Spleen (tissue), 11 donors: ENCODE measurements at regions not wholly inside any gene's neighbourhood (a gene's known extent, or its start where the extent isn't known, plus 50 kb on each side); places are given as distances from the start of the nearest gene placed in this dataset.
"Not testable (repeated sequence)": the region's sequence is repeated elsewhere in the genome, so short reads cannot be mapped to it uniquely, and the experiment has no call there.

Source experiments
- DNase-seq: peaks from one replicate; pipeline ENCODE4 v3.0.0-alpha.2; 2020
- H3K27ac ChIP-seq, 8 donors: fragments of 200-600 bp; sonication (generic) in 7 of 8; 1 replicate in 4 of 8; 2 replicates in 4 of 8; pipeline versions ENCODE4 v1.5.0 to v1.8.0; 2016 to 2021; ENCODE audit warnings: inconsistent platforms in 4 of 8, mild to moderate bottlenecking in 4 of 8, moderate library complexity in 1 of 8
- H3K27me3 ChIP-seq, 7 donors: fragments of 200-600 bp; sonication (generic) in 6 of 7; replicated peaks in 1 of 7; 1 replicate in 4 of 7; 2 replicates in 3 of 7; pipeline versions ENCODE4 v1.5.0 to v1.8.0; 2016 to 2021; ENCODE audit warnings: inconsistent platforms in 3 of 7, mild to moderate bottlenecking in 1 of 7
- H3K36me3 ChIP-seq, 6 donors: fragments of 200-600 bp; sonication (generic) in 5 of 6; 1 replicate in 4 of 6; 2 replicates in 2 of 6; pipeline versions ENCODE4 v1.5.0 to v1.8.0; 2016 to 2021; ENCODE audit warnings: inconsistent platforms in 2 of 6
- H3K4me1 ChIP-seq, 6 donors: fragments of 200-600 bp; sonication (generic) in 5 of 6; 1 replicate in 3 of 6; 2 replicates in 3 of 6; pipeline versions ENCODE4 v1.5.0 to v1.8.0; 2016 to 2021; ENCODE audit warnings: inconsistent platforms in 3 of 6
- H3K4me3 ChIP-seq, 8 donors: fragments of 200-600 bp; sonication (generic) in 7 of 8; 1 replicate in 4 of 8; 2 replicates in 4 of 8; pipeline versions ENCODE4 v1.5.0 to v1.8.0; 2016 to 2021; ENCODE audit warnings: inconsistent platforms in 4 of 8, mild to moderate bottlenecking in 4 of 8, moderate library complexity in 2 of 8
- H3K9me3 ChIP-seq, 8 donors: fragments of 200-600 bp; sonication (generic) in 7 of 8; 1 replicate in 4 of 8; 2 replicates in 4 of 8; pipeline versions ENCODE4 v1.5.0 to v1.8.0; 2016 to 2021; ENCODE audit warnings: inconsistent platforms in 4 of 8
- POLR2A ChIP-seq, 3 donors: fragments of 450-650 bp; IDR thresholded peaks; one replicate each; pipeline ENCODE4 v1.5.1; 2017; ENCODE audit warnings: antibody characterized with exemption in 3 of 3, mild to moderate bottlenecking in 1 of 3
- POLR2AphosphoS5 ChIP-seq, 3 donors: sonication (generic); formaldehyde crosslinking; IDR thresholded peaks; one replicate each; pipeline ENCODE4 v1.5.1; 2017; ENCODE audit warnings: antibody characterized with exemption in 3 of 3
- WGBS, 5 donors: extraction: QIAGEN DNeasy Blood & Tissue Kit in 3 of 5; methylation state at CpG; one replicate each; pipeline versions ENCODE4 v1.1.5 to v1.1.7; 2013 to 2018; 5-methylcytosine and 5-hydroxymethylcytosine counted together
- intact Hi-C: fragments of 100-400 bp; cut with DNase I; formaldehyde crosslinking; loops from one replicate; pipeline ENCODE4 v1.15.0; 2023; ENCODE audit warnings: low total_unique reads
- TF ChIP-seq, protein P1 (sequence below), 11 experiments: fragments of 200-600 bp in 7 of 11; fragments of 450-650 bp in 4 of 11; sonication (generic) in 4 of 11; IDR thresholded peaks in 8 of 11; conservative IDR thresholded peaks in 3 of 11; 1 replicate in 7 of 11; 2 replicates in 4 of 11; pipeline versions ENCODE4 v1.4.0 to v1.8.0; 2016 to 2021; ENCODE audit warnings: antibody characterized with exemption in 11 of 11, inconsistent platforms in 4 of 11, mild to moderate bottlenecking in 1 of 11
- donor health status: healthy with polysubstance abuse.
- donor health status: DM: no; HTN: no; CAD: no; lungs with moderate emphysema.
- donor health status: DM: no; HTN: no; CAD: no.
- donor health status: Bipolar disorder and iron deficiency.
- donor health status: healthy.
- donor health status: DM: no; HTN: no; CAD: no.
- donor health status: DM: yes; HTN: yes; CAD: no.

DNA sequence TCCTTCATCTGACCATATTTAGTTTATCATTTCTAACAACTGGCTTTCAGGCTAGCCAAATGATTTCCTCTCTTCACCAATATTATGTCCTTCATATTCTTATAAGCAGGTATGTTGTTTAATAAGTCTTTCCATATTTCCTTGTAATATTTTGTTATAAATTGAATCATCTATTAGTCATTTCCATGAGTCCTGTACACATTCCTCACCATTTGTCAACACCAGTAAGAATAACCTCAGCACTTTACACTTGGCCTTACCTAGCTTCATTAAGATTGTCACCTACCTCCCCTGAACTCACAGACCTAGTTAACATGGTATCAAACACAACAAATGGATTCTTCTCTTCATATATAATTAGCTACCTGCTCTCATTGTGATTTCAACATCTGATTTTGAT is 282.3 kb downstream of the SEMA3D start:
- no peaks in the 10 kb centered on the region for H3K27me3 ChIP-seq
- TF ChIP-seq POLR2AphosphoS5 (IDR thresholded peaks at IDR 0.05), result no peak
- TF ChIP-seq, protein P1, sequence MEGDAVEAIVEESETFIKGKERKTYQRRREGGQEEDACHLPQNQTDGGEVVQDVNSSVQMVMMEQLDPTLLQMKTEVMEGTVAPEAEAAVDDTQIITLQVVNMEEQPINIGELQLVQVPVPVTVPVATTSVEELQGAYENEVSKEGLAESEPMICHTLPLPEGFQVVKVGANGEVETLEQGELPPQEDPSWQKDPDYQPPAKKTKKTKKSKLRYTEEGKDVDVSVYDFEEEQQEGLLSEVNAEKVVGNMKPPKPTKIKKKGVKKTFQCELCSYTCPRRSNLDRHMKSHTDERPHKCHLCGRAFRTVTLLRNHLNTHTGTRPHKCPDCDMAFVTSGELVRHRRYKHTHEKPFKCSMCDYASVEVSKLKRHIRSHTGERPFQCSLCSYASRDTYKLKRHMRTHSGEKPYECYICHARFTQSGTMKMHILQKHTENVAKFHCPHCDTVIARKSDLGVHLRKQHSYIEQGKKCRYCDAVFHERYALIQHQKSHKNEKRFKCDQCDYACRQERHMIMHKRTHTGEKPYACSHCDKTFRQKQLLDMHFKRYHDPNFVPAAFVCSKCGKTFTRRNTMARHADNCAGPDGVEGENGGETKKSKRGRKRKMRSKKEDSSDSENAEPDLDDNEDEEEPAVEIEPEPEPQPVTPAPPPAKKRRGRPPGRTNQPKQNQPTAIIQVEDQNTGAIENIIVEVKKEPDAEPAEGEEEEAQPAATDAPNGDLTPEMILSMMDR (IDR thresholded peaks at IDR 0.05 in 8 of 11, conservative IDR thresholded peaks at IDR 0.05 in 3 of 11), result no peak
- no peak for TF ChIP-seq POLR2A (IDR thresholded peaks at IDR 0.05)
- DNase-seq, result no peak
- no peak overlapping the region for H3K4me3 ChIP-seq
- intact Hi-C loops, result no loop called here
- H3K4me1 ChIP-seq, result no peaks in the 10 kb centered on the region
- peaks cover 0 to 8% (median 0%) of the 10 kb centered on the region in 8 donors for H3K9me3 ChIP-seq
- no peaks in the 10 kb centered on the region for H3K36me3 ChIP-seq
- no peak overlapping the region for H3K27ac ChIP-seq

DNA sequence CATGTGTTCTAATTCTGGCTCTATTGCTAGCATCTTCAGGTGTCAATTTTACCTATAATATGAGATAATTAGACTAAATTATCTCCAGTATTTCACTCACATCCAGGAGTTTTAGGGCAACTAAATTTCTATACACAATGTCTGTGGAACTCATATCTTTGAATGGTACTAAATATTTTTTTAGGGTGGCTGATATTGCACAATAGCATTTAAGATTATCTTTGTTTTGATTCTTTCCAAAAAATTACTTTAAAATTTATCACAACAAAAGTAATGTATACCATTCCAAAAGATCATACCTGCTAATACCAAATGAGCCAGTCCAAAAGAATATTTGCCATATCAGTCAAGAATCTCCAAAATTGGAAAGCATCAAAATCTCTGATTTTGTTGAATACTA is 285.5 kb downstream of the SEMA3D start:
- peaks cover 0 to 8% (median 0%) of the 10 kb centered on the region in 8 donors for H3K9me3 ChIP-seq
- intact Hi-C loops, result no loop called here
- no peaks in the 10 kb centered on the region for H3K36me3 ChIP-seq
- no peak overlapping the region for H3K27ac ChIP-seq
- no peaks in the 10 kb centered on the region for H3K4me1 ChIP-seq
- no peak for DNase-seq
- no peaks in the 10 kb centered on the region for H3K27me3 ChIP-seq
- TF ChIP-seq POLR2AphosphoS5 (IDR thresholded peaks at IDR 0.05) (no peak), POLR2A (IDR thresholded peaks at IDR 0.05) (no peak)
- TF ChIP-seq, protein P1 (IDR thresholded peaks at IDR 0.05 in 8 of 11, conservative IDR thresholded peaks at IDR 0.05 in 3 of 11), result no peak
- H3K4me3 ChIP-seq, result no peak overlapping the region

DNA sequence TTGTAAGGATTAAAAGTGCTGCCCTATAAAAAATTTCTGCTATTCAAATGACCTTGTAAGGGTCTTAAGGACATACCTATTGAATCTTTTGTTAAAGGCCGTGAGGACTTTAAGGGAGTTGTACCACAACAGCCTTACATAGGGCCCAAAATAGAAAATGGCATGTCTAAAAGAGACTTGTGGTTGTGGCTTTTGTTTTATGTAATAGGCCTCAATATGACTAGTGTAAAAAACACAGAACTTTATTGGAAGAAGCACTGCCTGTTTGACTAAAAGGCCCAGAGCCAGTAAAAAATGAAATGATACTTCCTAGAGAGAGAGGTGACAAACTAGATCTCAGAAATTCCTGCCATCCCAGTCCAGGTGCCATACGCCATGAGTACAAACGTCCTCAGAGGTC is 286.6 kb downstream of the SEMA3D start:
- intact Hi-C loops, result no loop called here
- DNase-seq, result no peak
- Histone ChIP-seq H3K9me3 (peaks cover 0 to 20% (median 8%) of the 10 kb centered on the region in 8 donors), H3K36me3 (no peaks in the 10 kb centered on the region), H3K4me1 (no peaks in the 10 kb centered on the region), H3K27me3 (no peaks in the 10 kb centered on the region), H3K4me3 (no peak overlapping the region), H3K27ac (no peak overlapping the region)
- 64 to 76% (median 71%) methylated on average over 3 of the region's 3 CpGs for WGBS, 5 donors
- TF ChIP-seq POLR2A (IDR thresholded peaks at IDR 0.05), result no peak
- TF ChIP-seq POLR2AphosphoS5 (IDR thresholded peaks at IDR 0.05), result no peak
- TF ChIP-seq, protein P1 (IDR thresholded peaks at IDR 0.05 in 8 of 11, conservative IDR thresholded peaks at IDR 0.05 in 3 of 11), result no peak

DNA sequence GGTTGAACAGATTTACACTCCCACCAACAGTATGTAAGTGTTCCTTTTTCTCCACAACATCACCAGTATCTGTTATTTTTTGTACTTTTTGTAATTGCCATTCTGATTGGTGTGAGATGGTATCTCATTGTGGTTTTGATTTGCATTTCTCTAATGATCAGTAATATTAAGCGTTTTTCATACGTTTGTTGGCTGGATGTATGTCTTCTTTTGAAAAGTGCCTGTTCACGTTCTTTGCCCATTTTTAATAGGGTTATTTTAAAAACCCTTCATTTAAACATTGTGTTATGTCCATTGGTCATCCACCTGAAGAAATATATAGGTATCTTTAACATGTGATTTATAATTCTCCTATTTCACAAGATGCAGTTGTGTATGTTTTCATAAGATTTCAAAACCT is 291.3 kb downstream of the SEMA3D start:
- H3K9me3 ChIP-seq, result peaks cover 0 to 15% (median 9%) of the 10 kb centered on the region in 8 donors
- intact Hi-C loops, result no loop called here
- H3K4me1 ChIP-seq, result no peaks in the 10 kb centered on the region
- no peak overlapping the region for H3K27ac ChIP-seq
- no peak overlapping the region for H3K4me3 ChIP-seq
- WGBS, 5 donors, result 84 to 95% (median 88%) methylated on average over 3 of the region's 3 CpGs
- H3K36me3 ChIP-seq, result no peaks in the 10 kb centered on the region
- no peak for DNase-seq
- no peak for TF ChIP-seq POLR2A (IDR thresholded peaks at IDR 0.05)
- no peak for TF ChIP-seq POLR2AphosphoS5 (IDR thresholded peaks at IDR 0.05)
- TF ChIP-seq, protein P1 (IDR thresholded peaks at IDR 0.05 in 8 of 11, conservative IDR thresholded peaks at IDR 0.05 in 3 of 11), result no peak
- no peaks in the 10 kb centered on the region for H3K27me3 ChIP-seq

DNA sequence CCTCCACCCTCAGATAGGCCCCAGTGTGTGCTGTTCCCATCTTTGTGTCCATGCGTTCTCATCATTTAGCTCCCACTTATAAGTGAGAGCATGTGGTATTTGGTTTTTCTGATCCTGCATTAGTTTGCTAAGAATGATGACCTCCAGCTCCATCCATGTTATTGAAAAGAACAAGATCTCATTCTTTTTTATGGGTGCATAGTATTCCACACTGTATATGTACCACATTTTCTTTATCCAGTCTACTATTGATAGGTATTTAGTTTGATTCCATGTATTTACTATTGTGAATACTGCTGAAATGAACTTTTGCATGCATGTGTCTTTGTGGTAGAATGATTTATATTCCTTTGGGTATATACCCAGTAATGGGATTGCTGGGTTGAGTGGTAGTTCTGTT is 303.3 kb downstream of the SEMA3D start:
- intact Hi-C loops, result not testable (repeated sequence)

DNA sequence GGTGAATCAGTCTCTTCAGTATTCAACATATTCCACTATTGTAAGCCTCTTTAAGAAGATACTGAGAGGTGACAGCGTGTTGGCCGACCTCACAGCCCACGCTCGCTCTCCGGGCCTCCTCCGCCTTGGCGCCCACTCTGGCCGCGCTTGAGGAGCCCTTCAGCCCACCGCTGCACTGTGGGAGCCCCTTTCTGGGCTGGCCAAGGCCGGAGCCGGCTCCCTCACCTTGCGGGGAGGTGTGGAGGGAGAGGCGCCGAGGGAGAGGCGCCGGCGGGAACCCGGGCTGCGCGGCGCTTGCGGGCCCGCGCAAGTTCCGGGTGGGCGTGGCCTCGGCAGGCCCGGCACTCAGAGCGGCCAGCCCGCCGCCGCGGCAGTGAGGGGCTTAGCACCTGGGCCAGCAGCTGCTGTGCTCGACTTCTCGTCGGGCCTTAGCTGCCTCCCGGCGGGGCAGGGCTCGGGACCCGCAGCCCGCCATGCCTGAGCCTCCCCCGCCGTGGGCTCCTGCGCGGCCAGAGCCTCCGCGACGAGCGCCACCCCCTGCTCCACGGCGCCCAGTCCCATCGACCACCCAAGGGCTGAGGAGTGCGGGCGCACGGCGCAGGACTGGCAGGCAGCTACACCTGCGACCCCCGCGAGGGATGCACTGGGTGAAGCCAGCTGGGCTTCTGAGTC is 306.4 kb downstream of the SEMA3D start:
- peaks cover 0 to 22% (median 12%) of the 10 kb centered on the region in 8 donors for H3K9me3 ChIP-seq
- H3K27me3 ChIP-seq, H3K4me3 ChIP-seq, DNase-seq, H3K4me1 ChIP-seq, intact Hi-C loops, H3K36me3 ChIP-seq, H3K27ac ChIP-seq: not testable (repeated sequence)
- 95 to 97% (median 96%) methylated on average over 24 to 60 of the region's 60 CpGs for WGBS, 5 donors

More for the DNA sequence above, 303.3 kb downstream of the SEMA3D start:
- H3K27me3 ChIP-seq, H3K36me3 ChIP-seq, H3K27ac ChIP-seq, DNase-seq, H3K4me1 ChIP-seq, H3K4me3 ChIP-seq: not testable (repeated sequence)
- H3K9me3 ChIP-seq, result peaks cover 0 to 31% (median 17%) of the 10 kb centered on the region in 8 donors
- 88 to 100% (median 90%) methylated on average over 1 of the region's 1 CpG for WGBS, 5 donors
